Neural cell (in vitro differentiated cells): ENCODE measurements at regions not wholly inside any gene's neighbourhood (a gene's known extent, or its start where the extent isn't known, plus 50 kb on each side); places are given as distances from the start of the nearest gene placed in this dataset.

Experiments used
- H2AFZ ChIP-seq: fragments of 200-600, 300-800 bp; sonication (generic), shearing (Covaris generic); 2 replicates; pipeline ENCODE4 v1.6.0; 2014; ENCODE audit warnings: low read depth, mild to moderate bottlenecking, antibody characterized with exemption, low read length, moderate library complexity
- H3F3A ChIP-seq: fragments of 200-600 bp; shearing (Covaris generic); 2 replicates; pipeline ENCODE4 v1.6.1; 2016; ENCODE audit warnings: mild to moderate bottlenecking, moderate library complexity, mixed read lengths, antibody characterized with exemption, low read length; ENCODE audit not compliant: insufficient read depth, poor library complexity, severe bottlenecking
- H3K27ac ChIP-seq: fragments of 200-600, 300-800 bp; sonication (generic), shearing (Covaris generic); 2 replicates; pipeline ENCODE4 v1.5.1; 2014; ENCODE audit warnings: mild to moderate bottlenecking, low read length, moderate library complexity
- H3K27me3 ChIP-seq: fragments of 300-800, 200-600 bp; sonication (generic), shearing (Covaris generic); 2 replicates; pipeline ENCODE4 v1.6.0; 2014; ENCODE audit warnings: mild to moderate bottlenecking, low read depth, low read length, moderate library complexity; ENCODE audit not compliant: insufficient read depth
- H3K36me3 ChIP-seq: fragments of 300-800, 200-600 bp; sonication (generic), shearing (Covaris generic); 2 replicates; pipeline ENCODE4 v1.5.1; 2014; ENCODE audit warnings: mild to moderate bottlenecking, antibody characterized with exemption, low read length, moderate library complexity; ENCODE audit not compliant: insufficient read depth
- H3K4me2 ChIP-seq: fragments of 300-800, 200-600 bp; sonication (generic), shearing (Covaris generic); 2 replicates; pipeline ENCODE4 v1.6.0; 2014; ENCODE audit warnings: mild to moderate bottlenecking, low read length
- H3K4me3 ChIP-seq: fragments of 300-800, 200-600 bp; sonication (generic), shearing (Covaris generic); 2 replicates; pipeline ENCODE4 v1.5.1; 2014; ENCODE audit warnings: mild to moderate bottlenecking, low read length, moderate library complexity
- H3K79me2 ChIP-seq: fragments of 200-600 bp; shearing (Covaris generic); replicated peaks from 2 replicates; pipeline ENCODE4 v1.6.0; 2014; ENCODE audit warnings: mild to moderate bottlenecking, low read length, moderate library complexity; ENCODE audit not compliant: insufficient read depth
- H3K9ac ChIP-seq: fragments of 300-800, 200-600 bp; sonication (generic), shearing (Covaris generic); 2 replicates; pipeline ENCODE4 v1.6.1; 2016; ENCODE audit warnings: mild to moderate bottlenecking, low read length, mixed read lengths
- H3K9me2 ChIP-seq: fragments of 200-600 bp; shearing (Covaris generic); 2 replicates; pipeline ENCODE4 v1.6.1; 2016; ENCODE audit warnings: mild to moderate bottlenecking, low read length, mixed read lengths; ENCODE audit not compliant: insufficient read depth
- H3K9me3 ChIP-seq: fragments of 200-600, 300-800 bp; sonication (generic), shearing (Covaris generic); 2 replicates; pipeline ENCODE4 v1.6.1; 2016; ENCODE audit warnings: mild to moderate bottlenecking, mixed run types, low read length, moderate library complexity, mixed read lengths
- H4K20me1 ChIP-seq: fragments of 200-600 bp; shearing (Covaris generic); 2 replicates; pipeline ENCODE4 v1.6.1; 2016; ENCODE audit warnings: mild to moderate bottlenecking, mixed run types; ENCODE audit not compliant: insufficient read depth
- EP300 ChIP-seq: fragments of 450-650 bp; conservative IDR thresholded peaks from 2 replicates; pipeline ENCODE4 v1.6.1; 2014; ENCODE audit warnings: antibody characterized with exemption, mild to moderate bottlenecking, moderate library complexity; ENCODE audit not compliant: poor library complexity, severe bottlenecking
- EZH2 ChIP-seq: fragments of 200-600, 300-800 bp; shearing (Covaris generic), sonication (generic); IDR thresholded peaks from 2 replicates; pipeline ENCODE4 v1.6.1; 2014; ENCODE audit warnings: antibody characterized with exemption, low read length, borderline replicate concordance, mild to moderate bottlenecking; ENCODE audit not compliant: insufficient read depth, poor library complexity, severe bottlenecking
- MXI1 ChIP-seq: fragments of 450-650 bp; conservative IDR thresholded peaks from 2 replicates; pipeline ENCODE4 v1.6.1; 2014; ENCODE audit warnings: antibody characterized with exemption, mild to moderate bottlenecking; ENCODE audit not compliant: poor library complexity, severe bottlenecking
- POLR2AphosphoS5 ChIP-seq: IDR thresholded peaks from 2 replicates; pipeline ENCODE4 v1.6.1; 2012
- RAD21 ChIP-seq: fragments of 450-650 bp; conservative IDR thresholded peaks from 2 replicates; pipeline ENCODE4 v1.6.1; 2014; ENCODE audit warnings: antibody characterized with exemption, mild to moderate bottlenecking, moderate library complexity
- SMC3 ChIP-seq: fragments of 450-650 bp; conservative IDR thresholded peaks from 2 replicates; pipeline ENCODE4 v1.6.1; 2014; ENCODE audit warnings: antibody characterized with exemption, mild to moderate bottlenecking, moderate library complexity; ENCODE audit not compliant: poor library complexity
- TAF1 ChIP-seq: IDR thresholded peaks from 2 replicates; pipeline ENCODE4 v1.6.1; 2012; ENCODE audit warnings: low read depth
- TF ChIP-seq, protein P1 (sequence below): IDR thresholded peaks from 2 replicates; pipeline ENCODE4 v1.6.1; 2012; ENCODE audit warnings: borderline replicate concordance
- TF ChIP-seq, protein P2 (sequence below): fragments of 450-650 bp; IDR thresholded peaks from 2 replicates; pipeline ENCODE4 v1.5.1; 2014; ENCODE audit warnings: antibody characterized with exemption, mild to moderate bottlenecking, moderate library complexity; ENCODE audit not compliant: poor library complexity, severe bottlenecking

DNA sequence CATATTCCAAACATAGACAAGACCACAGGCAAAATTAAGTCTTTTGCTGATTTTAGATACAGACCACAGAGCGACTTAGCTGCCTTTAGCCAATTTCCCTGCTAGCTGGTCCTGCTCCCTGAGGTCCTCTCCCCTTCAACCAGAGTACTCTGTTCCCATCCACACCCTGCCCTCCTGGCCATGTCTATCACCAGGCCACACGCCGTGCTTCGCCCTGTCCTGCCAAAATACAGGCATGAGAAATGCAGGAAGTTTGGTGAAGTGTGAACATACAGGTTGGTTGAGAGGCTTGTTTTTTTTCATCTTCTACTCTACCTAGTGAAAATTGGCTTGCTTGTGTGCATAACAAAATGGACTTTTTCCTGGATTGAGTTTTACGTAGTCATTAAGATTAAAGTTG, 226.2 kb upstream of the TENM3 start:
- Histone ChIP-seq H2AFZ (no peak overlapping the region), H3K9me2 (no peaks in the 10 kb centered on the region)
- TF ChIP-seq SMC3 (no peak), TAF1 (no peak), EZH2 (no peak), EP300 (no peak), POLR2AphosphoS5 (no peak), MXI1 (no peak), RAD21 (no peak)
- TF ChIP-seq, protein P1, sequence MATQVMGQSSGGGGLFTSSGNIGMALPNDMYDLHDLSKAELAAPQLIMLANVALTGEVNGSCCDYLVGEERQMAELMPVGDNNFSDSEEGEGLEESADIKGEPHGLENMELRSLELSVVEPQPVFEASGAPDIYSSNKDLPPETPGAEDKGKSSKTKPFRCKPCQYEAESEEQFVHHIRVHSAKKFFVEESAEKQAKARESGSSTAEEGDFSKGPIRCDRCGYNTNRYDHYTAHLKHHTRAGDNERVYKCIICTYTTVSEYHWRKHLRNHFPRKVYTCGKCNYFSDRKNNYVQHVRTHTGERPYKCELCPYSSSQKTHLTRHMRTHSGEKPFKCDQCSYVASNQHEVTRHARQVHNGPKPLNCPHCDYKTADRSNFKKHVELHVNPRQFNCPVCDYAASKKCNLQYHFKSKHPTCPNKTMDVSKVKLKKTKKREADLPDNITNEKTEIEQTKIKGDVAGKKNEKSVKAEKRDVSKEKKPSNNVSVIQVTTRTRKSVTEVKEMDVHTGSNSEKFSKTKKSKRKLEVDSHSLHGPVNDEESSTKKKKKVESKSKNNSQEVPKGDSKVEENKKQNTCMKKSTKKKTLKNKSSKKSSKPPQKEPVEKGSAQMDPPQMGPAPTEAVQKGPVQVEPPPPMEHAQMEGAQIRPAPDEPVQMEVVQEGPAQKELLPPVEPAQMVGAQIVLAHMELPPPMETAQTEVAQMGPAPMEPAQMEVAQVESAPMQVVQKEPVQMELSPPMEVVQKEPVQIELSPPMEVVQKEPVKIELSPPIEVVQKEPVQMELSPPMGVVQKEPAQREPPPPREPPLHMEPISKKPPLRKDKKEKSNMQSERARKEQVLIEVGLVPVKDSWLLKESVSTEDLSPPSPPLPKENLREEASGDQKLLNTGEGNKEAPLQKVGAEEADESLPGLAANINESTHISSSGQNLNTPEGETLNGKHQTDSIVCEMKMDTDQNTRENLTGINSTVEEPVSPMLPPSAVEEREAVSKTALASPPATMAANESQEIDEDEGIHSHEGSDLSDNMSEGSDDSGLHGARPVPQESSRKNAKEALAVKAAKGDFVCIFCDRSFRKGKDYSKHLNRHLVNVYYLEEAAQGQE: no peak
- TF ChIP-seq, protein P2, sequence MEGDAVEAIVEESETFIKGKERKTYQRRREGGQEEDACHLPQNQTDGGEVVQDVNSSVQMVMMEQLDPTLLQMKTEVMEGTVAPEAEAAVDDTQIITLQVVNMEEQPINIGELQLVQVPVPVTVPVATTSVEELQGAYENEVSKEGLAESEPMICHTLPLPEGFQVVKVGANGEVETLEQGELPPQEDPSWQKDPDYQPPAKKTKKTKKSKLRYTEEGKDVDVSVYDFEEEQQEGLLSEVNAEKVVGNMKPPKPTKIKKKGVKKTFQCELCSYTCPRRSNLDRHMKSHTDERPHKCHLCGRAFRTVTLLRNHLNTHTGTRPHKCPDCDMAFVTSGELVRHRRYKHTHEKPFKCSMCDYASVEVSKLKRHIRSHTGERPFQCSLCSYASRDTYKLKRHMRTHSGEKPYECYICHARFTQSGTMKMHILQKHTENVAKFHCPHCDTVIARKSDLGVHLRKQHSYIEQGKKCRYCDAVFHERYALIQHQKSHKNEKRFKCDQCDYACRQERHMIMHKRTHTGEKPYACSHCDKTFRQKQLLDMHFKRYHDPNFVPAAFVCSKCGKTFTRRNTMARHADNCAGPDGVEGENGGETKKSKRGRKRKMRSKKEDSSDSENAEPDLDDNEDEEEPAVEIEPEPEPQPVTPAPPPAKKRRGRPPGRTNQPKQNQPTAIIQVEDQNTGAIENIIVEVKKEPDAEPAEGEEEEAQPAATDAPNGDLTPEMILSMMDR: no peak

DNA sequence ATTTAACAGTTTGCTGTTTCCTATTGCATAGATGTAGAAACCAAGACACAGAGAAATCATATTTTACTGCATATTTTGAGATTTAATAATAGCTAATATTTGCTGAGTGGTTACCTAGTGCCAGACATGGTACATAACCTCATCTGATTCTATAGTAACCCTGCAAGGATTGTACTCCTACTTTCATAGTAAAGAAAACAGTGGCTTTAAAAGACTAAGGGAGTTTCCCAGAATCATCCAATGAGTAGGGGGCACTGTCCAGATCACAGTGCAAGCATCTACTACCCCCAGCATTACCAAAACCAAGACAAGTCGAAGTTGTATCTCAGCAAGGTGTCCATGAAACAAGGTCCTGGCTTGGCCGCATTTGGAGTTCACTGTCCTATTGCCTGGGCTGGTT, 224.5 kb upstream of the TENM3 start:
- Histone ChIP-seq H3K4me2 (no peak overlapping the region), H3F3A (no peaks in the 10 kb centered on the region), H3K9me3 (no peaks in the 10 kb centered on the region), H3K9ac (no peak overlapping the region), H3K4me3 (no peak overlapping the region), H3K79me2 (no peaks in the 10 kb centered on the region), H3K36me3 (no peaks in the 10 kb centered on the region), H3K9me2 (no peaks in the 10 kb centered on the region), H3K27ac (no peak overlapping the region), H3K27me3 (no peaks in the 10 kb centered on the region), H4K20me1 (no peaks in the 10 kb centered on the region), H2AFZ (no peak overlapping the region)
- TF ChIP-seq, protein P1: no peak
- no peak for TF ChIP-seq EP300
- no peak for TF ChIP-seq EZH2
- TF ChIP-seq MXI1: no peak
- no peak for TF ChIP-seq POLR2AphosphoS5
- TF ChIP-seq RAD21: no peak
- no peak for TF ChIP-seq TAF1
- TF ChIP-seq SMC3: no peak
- TF ChIP-seq, protein P2: no peak

More for the DNA sequence above, 226.2 kb upstream of the TENM3 start:
- no peaks in the 10 kb centered on the region for H3K27me3 ChIP-seq
- no peaks in the 10 kb centered on the region for H3K79me2 ChIP-seq
- H3K4me3 ChIP-seq: no peak overlapping the region
- no peaks in the 10 kb centered on the region for H3K9me3 ChIP-seq
- H3K36me3 ChIP-seq: no peaks in the 10 kb centered on the region
- H3K4me2 ChIP-seq: no peak overlapping the region
- H3K9ac ChIP-seq: no peak overlapping the region
- H3F3A ChIP-seq: no peaks in the 10 kb centered on the region
- no peaks in the 10 kb centered on the region for H4K20me1 ChIP-seq
- no peak overlapping the region for H3K27ac ChIP-seq
